Lower lobe of right lung (tissue), 2 donors: ENCODE measurements at regions not wholly inside any gene's neighbourhood (a gene's known extent, or its start where the extent isn't known, plus 50 kb on each side); places are given as distances from the start of the nearest gene placed in this dataset.

Source experiments
- ATAC-seq, 2 donors: fragments of 200-7000 bp; cut with Tn5 transposase; one replicate each; pipeline ENCODE4 v1.9.1; 2020 to 2022; ENCODE audit warnings: mild to moderate bottlenecking in 2 of 2, moderate library complexity in 2 of 2
- DNase-seq: peaks from one replicate; pipeline ENCODE4 v3.0.0-alpha.2; 2020
- H3K27ac ChIP-seq: fragments of 200-600 bp; one replicate; pipeline ENCODE4 v1.8.0; 2022
- H3K27me3 ChIP-seq: fragments of 200-600 bp; one replicate; pipeline ENCODE4 v1.8.0; 2022; ENCODE audit warnings: low read depth
- H3K36me3 ChIP-seq: fragments of 200-600 bp; one replicate; pipeline ENCODE4 v1.8.0; 2022; ENCODE audit warnings: mild to moderate bottlenecking
- H3K4me1 ChIP-seq: fragments of 200-600 bp; one replicate; pipeline ENCODE4 v1.8.0; 2022
- H3K4me3 ChIP-seq: fragments of 200-600 bp; one replicate; pipeline ENCODE4 v1.8.0; 2022; ENCODE audit warnings: mild to moderate bottlenecking
- H3K9me3 ChIP-seq: fragments of 200-600 bp; one replicate; pipeline ENCODE4 v1.8.0; 2022
- intact Hi-C: fragments of 100-400 bp; cut with DNase I; formaldehyde crosslinking; loops from one replicate; pipeline ENCODE4 v1.11.0; 2022
- TF ChIP-seq, protein P1 (sequence below): fragments of 200-600 bp; IDR thresholded peaks from one replicate; pipeline ENCODE4 v1.8.0; 2022; ENCODE audit warnings: antibody characterized with exemption, mild to moderate bottlenecking
- donor health status: DM: no; HTN: yes; CAD: no; lungs with severe emphysema.

DNA sequence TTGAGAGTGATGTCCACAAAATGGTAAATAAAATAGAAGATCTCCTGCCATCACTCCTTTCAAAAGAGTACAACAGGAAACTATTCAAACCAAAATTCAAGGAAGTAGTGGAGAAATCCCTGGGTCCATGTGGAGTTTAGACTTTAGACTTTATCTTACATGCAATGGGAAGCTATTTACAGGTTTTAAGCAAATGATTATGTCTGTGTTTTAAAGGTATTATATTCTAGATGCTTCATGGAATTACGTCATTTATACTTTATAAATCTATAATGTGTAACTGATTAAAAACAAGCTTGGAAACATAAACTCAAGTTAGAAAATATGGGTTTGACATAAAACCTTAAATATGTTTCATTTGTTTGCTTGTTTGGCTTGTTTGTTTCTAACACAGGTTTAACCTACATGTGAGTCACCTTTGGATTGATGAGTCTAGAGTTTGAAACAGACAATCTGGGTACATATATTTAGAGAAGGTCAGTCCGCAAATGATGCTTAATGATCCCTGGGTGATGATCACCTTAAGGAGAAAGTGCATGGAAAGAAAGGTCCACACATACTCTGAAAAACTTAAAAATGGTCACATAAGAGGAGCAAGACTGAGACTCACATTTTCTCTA, 519.6 kb upstream of the AGA start:
- Histone ChIP-seq H3K36me3 (no peaks in the 10 kb centered on the region), H3K27me3 (no peaks in the 10 kb centered on the region), H3K27ac (no peak overlapping the region), H3K4me1 (no peaks in the 10 kb centered on the region), H3K4me3 (no peak overlapping the region), H3K9me3 (no peaks in the 10 kb centered on the region)
- DNase-seq = no peak
- intact Hi-C loops = no loop called here
- no peak for ATAC-seq
- TF ChIP-seq, protein P1, sequence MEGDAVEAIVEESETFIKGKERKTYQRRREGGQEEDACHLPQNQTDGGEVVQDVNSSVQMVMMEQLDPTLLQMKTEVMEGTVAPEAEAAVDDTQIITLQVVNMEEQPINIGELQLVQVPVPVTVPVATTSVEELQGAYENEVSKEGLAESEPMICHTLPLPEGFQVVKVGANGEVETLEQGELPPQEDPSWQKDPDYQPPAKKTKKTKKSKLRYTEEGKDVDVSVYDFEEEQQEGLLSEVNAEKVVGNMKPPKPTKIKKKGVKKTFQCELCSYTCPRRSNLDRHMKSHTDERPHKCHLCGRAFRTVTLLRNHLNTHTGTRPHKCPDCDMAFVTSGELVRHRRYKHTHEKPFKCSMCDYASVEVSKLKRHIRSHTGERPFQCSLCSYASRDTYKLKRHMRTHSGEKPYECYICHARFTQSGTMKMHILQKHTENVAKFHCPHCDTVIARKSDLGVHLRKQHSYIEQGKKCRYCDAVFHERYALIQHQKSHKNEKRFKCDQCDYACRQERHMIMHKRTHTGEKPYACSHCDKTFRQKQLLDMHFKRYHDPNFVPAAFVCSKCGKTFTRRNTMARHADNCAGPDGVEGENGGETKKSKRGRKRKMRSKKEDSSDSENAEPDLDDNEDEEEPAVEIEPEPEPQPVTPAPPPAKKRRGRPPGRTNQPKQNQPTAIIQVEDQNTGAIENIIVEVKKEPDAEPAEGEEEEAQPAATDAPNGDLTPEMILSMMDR = no peak

DNA sequence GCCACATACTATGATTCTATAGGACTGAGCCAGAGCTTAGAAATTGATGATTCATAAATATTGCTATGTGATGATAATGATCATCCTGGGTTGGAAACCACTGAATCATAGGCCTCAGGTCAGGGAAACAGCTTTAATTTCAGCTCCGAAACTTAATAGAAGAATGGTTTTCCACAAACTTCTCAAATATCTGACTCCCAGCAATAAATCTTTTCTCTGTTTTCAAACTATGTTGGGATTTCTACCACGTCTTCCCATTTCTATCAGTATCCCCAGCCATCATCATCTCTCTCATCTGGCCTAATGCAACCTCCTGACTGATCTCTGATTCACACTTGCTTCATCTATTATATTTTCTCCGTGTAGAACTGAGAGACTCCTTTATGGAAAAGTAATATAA, 521.8 kb upstream of the AGA start:
- ATAC-seq (no peak), DNase-seq (no peak)
- Histone ChIP-seq H3K9me3 (no peaks in the 10 kb centered on the region), H3K27ac (no peak overlapping the region), H3K4me1 (no peaks in the 10 kb centered on the region), H3K27me3 (no peaks in the 10 kb centered on the region), H3K36me3 (no peaks in the 10 kb centered on the region), H3K4me3 (no peak overlapping the region)
- intact Hi-C loops = no loop called here
- TF ChIP-seq, protein P1 = no peak

DNA sequence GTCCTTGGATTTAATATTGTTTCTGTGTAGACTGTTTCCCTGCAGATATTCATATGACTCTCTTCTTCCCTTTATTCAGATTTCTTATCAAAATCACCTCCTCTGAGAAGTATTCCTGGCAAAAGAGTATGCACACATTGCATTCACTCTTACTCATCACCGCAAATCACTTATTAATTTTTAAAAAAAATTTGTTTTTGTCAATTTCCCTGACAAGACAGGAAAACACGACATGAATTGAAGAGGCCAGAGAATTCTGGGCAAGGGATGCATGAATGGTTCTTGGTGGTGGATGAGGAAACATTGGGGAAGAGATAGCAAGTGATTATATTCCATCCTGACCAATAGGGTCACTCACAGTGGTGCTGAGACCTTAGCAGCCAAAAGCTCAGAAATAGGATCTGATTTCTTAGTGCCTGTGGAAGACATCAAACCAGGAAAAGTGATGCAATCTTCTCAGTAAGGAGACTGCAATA, 522.5 kb upstream of the AGA start:
- DNase-seq (no peak), ATAC-seq (no peak)
- no peaks in the 10 kb centered on the region for H3K9me3 ChIP-seq
- TF ChIP-seq, protein P1 = no peak
- H3K4me1 ChIP-seq = no peaks in the 10 kb centered on the region
- H3K36me3 ChIP-seq = no peaks in the 10 kb centered on the region
- no peak overlapping the region for H3K27ac ChIP-seq
- H3K4me3 ChIP-seq = no peak overlapping the region
- intact Hi-C loops = no loop called here
- H3K27me3 ChIP-seq = no peaks in the 10 kb centered on the region

DNA sequence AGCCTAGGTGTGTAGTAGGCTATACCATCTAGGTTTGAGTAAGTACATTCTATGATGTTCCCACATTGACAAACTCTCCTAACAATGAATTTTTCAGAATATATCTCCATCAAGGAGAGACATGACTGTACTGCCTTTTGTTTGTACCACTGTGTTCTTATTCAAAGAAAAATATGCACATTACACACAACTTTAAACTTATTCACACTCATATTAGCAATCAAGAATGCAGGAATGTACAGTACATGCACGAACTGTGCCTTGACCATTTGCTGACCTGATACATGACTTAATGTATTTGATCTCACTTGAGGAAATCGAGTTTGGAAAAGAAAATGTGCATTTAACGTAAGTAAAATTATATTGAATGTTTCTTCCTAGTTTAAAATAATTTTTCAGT, 525.1 kb upstream of the AGA start:
- Histone ChIP-seq H3K4me3 (no peak overlapping the region), H3K9me3 (no peaks in the 10 kb centered on the region), H3K36me3 (no peaks in the 10 kb centered on the region), H3K27ac (no peak overlapping the region), H3K4me1 (no peaks in the 10 kb centered on the region), H3K27me3 (no peaks in the 10 kb centered on the region)
- DNase-seq (no peak), ATAC-seq (no peak)
- intact Hi-C loops = no loop called here
- TF ChIP-seq, protein P1 = no peak

DNA sequence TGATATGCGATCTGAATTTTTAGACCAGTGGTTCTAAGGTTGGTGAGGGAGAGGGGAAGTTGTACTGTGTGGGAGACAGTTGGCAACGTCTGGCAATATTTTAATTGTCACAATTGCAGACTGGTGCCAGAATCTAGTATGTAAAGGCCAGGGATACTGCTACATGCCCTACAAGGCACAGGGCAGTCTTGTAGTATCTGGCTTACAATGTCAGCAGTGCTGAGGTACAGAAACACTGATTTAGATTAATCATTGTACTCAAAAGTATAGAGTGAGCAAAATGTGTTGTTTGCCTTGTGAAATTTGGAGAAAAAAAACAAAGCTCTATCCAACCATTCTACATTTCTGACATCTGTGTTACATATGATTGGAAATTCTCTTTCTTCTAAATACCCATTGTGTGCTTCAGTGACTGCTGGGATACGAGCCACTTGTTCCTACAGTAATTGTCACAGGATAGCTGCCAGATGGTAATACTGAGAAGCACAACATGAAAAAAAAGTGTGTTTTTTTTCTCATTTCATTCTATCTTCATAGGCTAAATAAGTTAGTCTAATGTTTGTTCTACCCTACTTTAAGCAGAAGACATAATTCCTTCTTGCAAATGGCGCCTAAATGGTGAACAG, 526.7 kb upstream of the AGA start:
- intact Hi-C loops = no loop called here
- H3K4me1 ChIP-seq = no peaks in the 10 kb centered on the region
- no peak overlapping the region for H3K27ac ChIP-seq
- no peaks in the 10 kb centered on the region for H3K27me3 ChIP-seq
- DNase-seq (no peak), ATAC-seq (no peak)
- H3K36me3 ChIP-seq = no peaks in the 10 kb centered on the region
- TF ChIP-seq, protein P1 = no peak
- no peaks in the 10 kb centered on the region for H3K9me3 ChIP-seq
- no peak overlapping the region for H3K4me3 ChIP-seq
